ENCODE measurements at regions not wholly inside any gene's neighbourhood (a gene's known extent, or its start where the extent isn't known, plus 50 kb on each side); places are given as distances from the start of the nearest gene placed in this dataset.

GRCh38 chr15:25504307-25504706, 65.5 kb upstream of the UBE3A start:
- no peak for DNase-seq (ENCODE audit: low spot score)
- in situ Hi-C loops (cut with MboI; ENCODE audit: low pct_unique_long_range_greater_than_20kb, low sequenced_read_pairs, unreplicated experiment) = no loop called here
- TF ChIP-seq CTCF (IDR thresholded peaks at IDR 0.05; ENCODE audit: extremely low read depth, insufficient read depth, missing control alignments) = no peak

DNA sequence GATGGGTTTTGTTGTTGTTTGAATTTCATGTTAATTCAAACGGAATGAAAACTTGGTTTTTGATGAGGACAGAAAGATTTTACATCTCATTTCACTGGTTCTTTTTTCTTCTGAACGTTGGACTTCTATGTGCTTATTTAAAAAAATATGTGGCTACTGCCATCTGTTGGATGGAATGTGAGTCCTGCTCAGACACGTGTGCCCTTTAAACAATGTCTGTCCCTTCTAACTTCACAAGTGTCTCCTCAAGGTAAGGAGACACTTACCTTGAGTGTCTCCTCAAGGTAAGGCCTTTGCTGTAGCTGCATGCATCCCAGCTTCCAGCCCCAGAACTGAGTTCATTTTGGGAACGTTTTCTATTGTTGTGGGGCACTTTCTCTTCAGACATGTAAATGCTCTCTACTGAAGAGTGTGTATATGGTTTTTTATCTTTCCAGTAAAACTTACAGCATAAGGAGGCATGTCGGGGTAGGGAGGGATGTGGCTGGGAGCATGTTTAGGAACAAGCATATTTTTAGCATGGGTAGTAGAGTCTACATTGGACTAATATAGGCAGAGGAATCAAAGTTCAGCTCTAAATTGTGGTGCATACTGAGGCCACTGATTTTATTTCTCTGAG, 63.1 kb upstream of the UBE3A start:
- in situ Hi-C loops (cut with MboI; ENCODE audit: low pct_unique_long_range_greater_than_20kb, low sequenced_read_pairs, unreplicated experiment) = no loop called here
- peak; percentile 58 for TF ChIP-seq CTCF (IDR thresholded peaks at IDR 0.05; ENCODE audit: extremely low read depth, insufficient read depth, missing control alignments)
- no peak for DNase-seq (ENCODE audit: low spot score)

DNA sequence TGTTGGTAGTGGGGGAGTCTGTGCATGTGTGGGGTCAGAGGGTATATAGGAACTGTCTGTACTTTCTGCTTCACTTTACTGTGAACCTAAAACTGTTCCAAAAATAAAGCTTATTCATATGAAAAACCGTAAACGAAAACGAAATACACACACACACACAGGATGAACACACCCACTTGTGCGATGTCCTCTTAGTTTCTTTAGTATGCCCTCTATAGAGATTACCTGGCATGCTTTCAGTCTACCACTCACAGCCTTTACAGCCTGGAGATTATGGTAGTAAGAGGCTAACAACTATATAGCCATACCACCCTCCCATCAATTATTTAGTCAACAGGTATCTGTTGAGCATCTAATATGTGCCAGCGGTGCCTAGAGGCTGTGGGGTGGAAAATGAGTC, 60.0 kb upstream of the UBE3A start:
- no peak for TF ChIP-seq CTCF (IDR thresholded peaks at IDR 0.05; ENCODE audit: extremely low read depth, insufficient read depth, missing control alignments)
- in situ Hi-C loops (cut with MboI; ENCODE audit: low pct_unique_long_range_greater_than_20kb, low sequenced_read_pairs, unreplicated experiment) = no loop called here
- no peak for DNase-seq (ENCODE audit: low spot score)

GRCh38 chr15:25497934-25498333, 59.1 kb upstream of the UBE3A start:
- TF ChIP-seq CTCF (IDR thresholded peaks at IDR 0.05; ENCODE audit: extremely low read depth, insufficient read depth, missing control alignments) = no peak
- in situ Hi-C loops (cut with MboI; ENCODE audit: low pct_unique_long_range_greater_than_20kb, low sequenced_read_pairs, unreplicated experiment) = no loop called here
- DNase-seq (ENCODE audit: low spot score) = no peak

DNA sequence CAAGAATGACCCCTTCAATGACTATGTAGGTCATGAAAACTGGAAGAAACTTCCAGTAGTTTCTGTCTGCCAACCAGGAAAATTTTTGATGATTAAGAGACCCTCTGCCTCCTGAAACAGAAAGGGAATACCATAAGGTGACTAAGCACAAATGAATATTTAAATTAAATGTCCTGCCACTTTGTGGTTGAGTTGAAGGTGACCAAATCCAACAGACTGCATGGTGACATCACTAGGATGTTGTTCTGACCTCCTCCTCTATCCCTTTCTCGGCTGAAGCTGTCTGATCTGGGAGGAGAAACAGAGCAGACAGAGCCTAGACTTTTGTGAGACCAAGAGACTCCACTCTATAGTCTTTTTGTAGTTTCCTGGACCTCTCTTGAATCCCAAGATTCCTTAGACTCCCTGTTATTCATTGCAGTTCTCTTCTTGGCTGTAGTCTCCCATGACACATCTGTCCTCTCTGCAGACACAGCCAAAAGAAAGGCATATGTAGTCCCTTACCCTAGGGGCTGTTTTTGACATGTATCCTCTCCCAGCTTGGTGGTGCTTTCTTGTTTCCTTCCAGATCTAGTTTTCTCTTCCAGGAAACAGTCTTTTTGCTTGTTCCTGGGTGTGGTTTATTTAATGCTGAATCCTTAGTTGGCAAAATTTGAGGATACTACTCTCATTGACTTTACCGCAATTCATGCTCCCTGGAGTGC, 55.2 kb upstream of the UBE3A start:
- no peak for TF ChIP-seq CTCF (IDR thresholded peaks at IDR 0.05; ENCODE audit: extremely low read depth, insufficient read depth, missing control alignments)
- in situ Hi-C loops (cut with MboI; ENCODE audit: low pct_unique_long_range_greater_than_20kb, low sequenced_read_pairs, unreplicated experiment) = no loop called here
- no peak for DNase-seq (ENCODE audit: low spot score)

GRCh38 chr15:25492315-25492714, 53.5 kb upstream of the UBE3A start:
- in situ Hi-C loops (cut with MboI; ENCODE audit: low pct_unique_long_range_greater_than_20kb, low sequenced_read_pairs, unreplicated experiment) = no loop called here
- TF ChIP-seq CTCF (IDR thresholded peaks at IDR 0.05; ENCODE audit: extremely low read depth, insufficient read depth, missing control alignments) = no peak
- no peak for DNase-seq (ENCODE audit: low spot score)
